ENCODE measurements at regions not wholly inside any gene's neighbourhood (a gene's known extent, or its start where the extent isn't known, plus 50 kb on each side); places are given as distances from the start of the nearest gene placed in this dataset.

DNA sequence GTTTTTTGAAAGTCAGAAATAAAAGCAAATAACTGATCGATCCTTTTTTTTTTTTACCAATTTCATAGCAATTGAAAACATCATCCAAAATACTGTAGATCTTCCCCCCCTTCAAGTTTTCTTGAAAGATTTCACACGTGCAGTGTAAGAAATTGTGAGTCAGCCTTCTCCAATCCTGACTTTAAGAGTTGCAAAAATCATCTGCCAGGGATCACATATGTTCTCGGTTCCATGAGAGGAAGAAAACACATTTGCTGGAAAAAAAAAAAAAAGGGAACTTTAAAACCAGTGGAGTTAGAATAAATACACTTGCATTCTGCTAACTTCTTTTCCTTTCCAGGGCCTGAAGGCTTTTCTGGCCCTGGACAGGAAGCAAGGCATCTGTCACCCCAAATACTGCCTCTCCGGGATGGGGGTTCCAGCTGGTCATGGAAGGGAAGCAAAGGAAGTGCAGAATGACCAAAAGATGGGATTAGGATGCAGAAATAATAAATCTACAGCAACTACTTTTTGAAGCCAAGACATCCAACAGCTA, 198.4 kb upstream of the KIAA1217 start:
- TF ChIP-seq ZNF621 (tag by site-specific recombination; IDR thresholded peaks at IDR 0.05), result no peak
- TF ChIP-seq ZNF664 (tag by site-specific recombination; IDR thresholded peaks at IDR 0.05), result no peak
- no peak for TF ChIP-seq FEZF1 (tag by site-specific recombination; IDR thresholded peaks at IDR 0.05)
- no peak for TF ChIP-seq ZNF660 (tag by site-specific recombination; IDR thresholded peaks at IDR 0.05)
- no peak for TF ChIP-seq SCRT1 (tag by site-specific recombination; IDR thresholded peaks at IDR 0.05; ENCODE audit: borderline replicate concordance)
- TF ChIP-seq OVOL3 (tag by site-specific recombination; IDR thresholded peaks at IDR 0.05), result no peak
- TF ChIP-seq ZNF266 (tag by site-specific recombination; IDR thresholded peaks at IDR 0.05; ENCODE audit: low read depth), result no peak
- no peak for TF ChIP-seq ZBTB48 (tag by site-specific recombination; IDR thresholded peaks at IDR 0.05)
- TF ChIP-seq, protein P1, sequence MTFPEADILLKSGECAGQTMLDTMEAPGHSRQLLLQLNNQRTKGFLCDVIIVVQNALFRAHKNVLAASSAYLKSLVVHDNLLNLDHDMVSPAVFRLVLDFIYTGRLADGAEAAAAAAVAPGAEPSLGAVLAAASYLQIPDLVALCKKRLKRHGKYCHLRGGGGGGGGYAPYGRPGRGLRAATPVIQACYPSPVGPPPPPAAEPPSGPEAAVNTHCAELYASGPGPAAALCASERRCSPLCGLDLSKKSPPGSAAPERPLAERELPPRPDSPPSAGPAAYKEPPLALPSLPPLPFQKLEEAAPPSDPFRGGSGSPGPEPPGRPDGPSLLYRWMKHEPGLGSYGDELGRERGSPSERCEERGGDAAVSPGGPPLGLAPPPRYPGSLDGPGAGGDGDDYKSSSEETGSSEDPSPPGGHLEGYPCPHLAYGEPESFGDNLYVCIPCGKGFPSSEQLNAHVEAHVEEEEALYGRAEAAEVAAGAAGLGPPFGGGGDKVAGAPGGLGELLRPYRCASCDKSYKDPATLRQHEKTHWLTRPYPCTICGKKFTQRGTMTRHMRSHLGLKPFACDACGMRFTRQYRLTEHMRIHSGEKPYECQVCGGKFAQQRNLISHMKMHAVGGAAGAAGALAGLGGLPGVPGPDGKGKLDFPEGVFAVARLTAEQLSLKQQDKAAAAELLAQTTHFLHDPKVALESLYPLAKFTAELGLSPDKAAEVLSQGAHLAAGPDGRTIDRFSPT (tag by site-specific recombination; IDR thresholded peaks at IDR 0.05), result no peak
- no peak for TF ChIP-seq ZNF529 (tag by site-specific recombination; IDR thresholded peaks at IDR 0.05; ENCODE audit: insufficient replicate concordance)
- TF ChIP-seq ZNF302 (tag by site-specific recombination; IDR thresholded peaks at IDR 0.05; ENCODE audit: low read depth), result no peak
- Histone ChIP-seq H3K27ac (ENCODE audit: extremely low read depth, low read depth, low read length) (no peak overlapping the region), H3K4me3 (ENCODE audit: low read depth, low read length) (no peak overlapping the region), H3K4me1 (ENCODE audit: control insufficient read depth, insufficient read depth, low read length) (no peaks in the 10 kb centered on the region), H3K36me3 (ENCODE audit: control insufficient read depth in 2 of 2, insufficient read depth in 1 of 2, low read length in 2 of 2) (no peaks in the 10 kb centered on the region), H3K9me3 (ENCODE audit: control insufficient read depth, insufficient read depth, low read depth, low read length) (no peaks in the 10 kb centered on the region)
- ChIA-PET POLR2A (no interaction called here), CTCF (interaction anchor here (0.6 kb wide), 1 partner anchor 201 kb away, joined by 4 read pairs; no protein-coding TSS in a partner anchor)

DNA sequence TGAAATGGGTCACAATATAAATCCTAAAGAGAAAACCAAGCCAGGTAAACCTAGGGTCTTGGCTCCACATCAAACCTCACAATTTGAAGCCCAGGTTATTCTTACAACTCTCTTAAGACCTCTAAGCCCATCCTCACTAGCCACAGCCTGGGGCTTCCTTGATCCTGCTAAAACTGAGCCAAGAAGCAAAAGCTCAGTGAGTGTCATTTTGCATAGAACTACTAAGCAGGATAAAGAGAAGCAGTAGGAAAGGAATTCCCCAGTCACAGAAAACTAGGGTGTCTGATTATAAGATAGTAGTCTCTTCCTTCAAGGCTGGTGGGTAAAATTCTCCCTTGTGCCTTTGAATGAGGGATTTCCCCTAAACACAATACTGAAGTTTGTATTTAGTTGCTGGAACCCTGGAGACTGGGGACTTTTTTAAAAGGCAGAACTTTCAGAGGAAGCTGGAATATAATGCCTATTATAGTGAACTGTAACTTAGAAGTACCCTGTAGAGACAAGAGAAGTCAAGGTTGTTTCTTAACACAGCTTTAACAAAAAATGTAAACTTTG, 196.6 kb upstream of the KIAA1217 start:
- ChIA-PET CTCF (interaction anchor here (0.9 kb wide), 1 partner anchor 13 kb away, joined by 3 read pairs; no protein-coding TSS in a partner anchor), POLR2A (no interaction called here)
- Histone ChIP-seq H3K27ac (ENCODE audit: extremely low read depth, low read depth, low read length) (no peak overlapping the region), H3K36me3 (ENCODE audit: control insufficient read depth in 2 of 2, insufficient read depth in 1 of 2, low read length in 2 of 2) (no peaks in the 10 kb centered on the region), H3K4me3 (ENCODE audit: low read depth, low read length) (no peak overlapping the region), H3K9me3 (ENCODE audit: control insufficient read depth, insufficient read depth, low read depth, low read length) (no peaks in the 10 kb centered on the region), H3K4me1 (ENCODE audit: control insufficient read depth, insufficient read depth, low read length) (no peaks in the 10 kb centered on the region)
- TF ChIP-seq ZNF658 (tag by site-specific recombination; IDR thresholded peaks at IDR 0.05), result no peak
- no peak for TF ChIP-seq KLF7 (tag by site-specific recombination; IDR thresholded peaks at IDR 0.05; ENCODE audit: borderline replicate concordance)
- no peak for TF ChIP-seq ZNF366 (tag by site-specific recombination; conservative IDR thresholded peaks at IDR 0.05)
- TF ChIP-seq, protein P2, sequence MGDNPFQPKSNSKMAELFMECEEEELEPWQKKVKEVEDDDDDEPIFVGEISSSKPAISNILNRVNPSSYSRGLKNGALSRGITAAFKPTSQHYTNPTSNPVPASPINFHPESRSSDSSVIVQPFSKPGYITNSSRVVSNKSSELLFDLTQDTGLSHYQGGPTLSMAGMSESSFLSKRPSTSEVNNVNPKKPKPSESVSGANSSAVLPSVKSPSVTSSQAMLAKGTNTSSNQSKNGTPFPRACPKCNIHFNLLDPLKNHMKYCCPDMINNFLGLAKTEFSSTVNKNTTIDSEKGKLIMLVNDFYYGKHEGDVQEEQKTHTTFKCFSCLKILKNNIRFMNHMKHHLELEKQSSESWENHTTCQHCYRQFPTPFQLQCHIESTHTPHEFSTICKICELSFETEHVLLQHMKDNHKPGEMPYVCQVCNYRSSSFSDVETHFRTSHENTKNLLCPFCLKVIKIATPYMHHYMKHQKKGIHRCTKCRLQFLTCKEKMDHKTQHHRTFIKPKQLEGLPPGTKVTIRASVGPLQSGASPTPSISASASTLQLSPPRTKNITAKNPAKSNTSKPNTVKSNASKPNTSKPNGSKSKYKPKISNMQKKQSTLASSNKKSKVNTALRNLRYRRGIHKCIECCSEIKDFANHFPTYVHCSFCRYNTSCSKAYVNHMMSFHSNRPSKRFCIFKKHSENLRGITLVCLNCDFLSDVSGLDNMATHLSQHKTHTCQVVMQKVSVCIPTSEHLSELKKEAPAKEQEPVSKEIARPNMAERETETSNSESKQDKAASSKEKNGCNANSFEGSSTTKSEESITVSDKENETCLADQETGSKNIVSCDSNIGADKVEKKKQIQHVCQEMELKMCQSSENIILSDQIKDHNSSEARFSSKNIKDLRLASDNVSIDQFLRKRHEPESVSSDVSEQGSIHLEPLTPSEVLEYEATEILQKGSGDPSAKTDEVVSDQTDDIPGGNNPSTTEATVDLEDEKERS (tag by site-specific recombination; IDR thresholded peaks at IDR 0.05), result no peak
- TF ChIP-seq RBAK (tag by site-specific recombination; IDR thresholded peaks at IDR 0.05), result no peak
- TF ChIP-seq ZNF747 (tag by site-specific recombination; IDR thresholded peaks at IDR 0.05), result no peak
- no peak for TF ChIP-seq ZNF621 (tag by site-specific recombination; IDR thresholded peaks at IDR 0.05)
- TF ChIP-seq ZBTB20 (tag by site-specific recombination; IDR thresholded peaks at IDR 0.05), result no peak
- TF ChIP-seq ZNF792 (tag by site-specific recombination; IDR thresholded peaks at IDR 0.05), result no peak
- TF ChIP-seq, protein P3, sequence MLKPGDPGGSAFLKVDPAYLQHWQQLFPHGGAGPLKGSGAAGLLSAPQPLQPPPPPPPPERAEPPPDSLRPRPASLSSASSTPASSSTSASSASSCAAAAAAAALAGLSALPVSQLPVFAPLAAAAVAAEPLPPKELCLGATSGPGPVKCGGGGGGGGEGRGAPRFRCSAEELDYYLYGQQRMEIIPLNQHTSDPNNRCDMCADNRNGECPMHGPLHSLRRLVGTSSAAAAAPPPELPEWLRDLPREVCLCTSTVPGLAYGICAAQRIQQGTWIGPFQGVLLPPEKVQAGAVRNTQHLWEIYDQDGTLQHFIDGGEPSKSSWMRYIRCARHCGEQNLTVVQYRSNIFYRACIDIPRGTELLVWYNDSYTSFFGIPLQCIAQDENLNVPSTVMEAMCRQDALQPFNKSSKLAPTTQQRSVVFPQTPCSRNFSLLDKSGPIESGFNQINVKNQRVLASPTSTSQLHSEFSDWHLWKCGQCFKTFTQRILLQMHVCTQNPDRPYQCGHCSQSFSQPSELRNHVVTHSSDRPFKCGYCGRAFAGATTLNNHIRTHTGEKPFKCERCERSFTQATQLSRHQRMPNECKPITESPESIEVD (tag by site-specific recombination; IDR thresholded peaks at IDR 0.05), result no peak
- TF ChIP-seq ZNF157 (tag by site-specific recombination; IDR thresholded peaks at IDR 0.05), result no peak
- TF ChIP-seq, protein P4, sequence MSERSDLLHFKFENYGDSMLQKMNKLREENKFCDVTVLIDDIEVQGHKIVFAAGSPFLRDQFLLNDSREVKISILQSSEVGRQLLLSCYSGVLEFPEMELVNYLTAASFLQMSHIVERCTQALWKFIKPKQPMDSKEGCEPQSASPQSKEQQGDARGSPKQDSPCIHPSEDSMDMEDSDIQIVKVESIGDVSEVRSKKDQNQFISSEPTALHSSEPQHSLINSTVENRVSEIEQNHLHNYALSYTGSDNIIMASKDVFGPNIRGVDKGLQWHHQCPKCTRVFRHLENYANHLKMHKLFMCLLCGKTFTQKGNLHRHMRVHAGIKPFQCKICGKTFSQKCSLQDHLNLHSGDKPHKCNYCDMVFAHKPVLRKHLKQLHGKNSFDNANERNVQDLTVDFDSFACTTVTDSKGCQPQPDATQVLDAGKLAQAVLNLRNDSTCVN (tag by site-specific recombination; optimal IDR thresholded peaks at IDR 0.05), result no peak
- TF ChIP-seq ZNF529 (tag by site-specific recombination; IDR thresholded peaks at IDR 0.05; ENCODE audit: insufficient replicate concordance), result no peak

Data from HEK293 (cell line).